Suprapubic skin (tissue), 4 donors: ENCODE measurements at regions not wholly inside any gene's neighbourhood (a gene's known extent, or its start where the extent isn't known, plus 50 kb on each side); places are given as distances from the start of the nearest gene placed in this dataset.

Experiments used
- CTCF ChIP-seq, 2 donors: fragments of 200-600 bp in 1 of 2; fragments of 450-650 bp in 1 of 2; sonication (generic) in 1 of 2; IDR thresholded peaks; one replicate each; pipeline ENCODE4 v1.5.1; 2016 to 2019; ENCODE audit warnings: antibody characterized with exemption in 2 of 2, mild to moderate bottlenecking in 1 of 2, moderate library complexity in 1 of 2
- EP300 ChIP-seq: sonication (generic); formaldehyde crosslinking; IDR thresholded peaks from one replicate; pipeline ENCODE4 v1.6.1; 2017; ENCODE audit warnings: antibody characterized with exemption
- POLR2A ChIP-seq, 2 donors: fragments of 450-650 bp; IDR thresholded peaks; one replicate each; pipeline ENCODE4 v1.6.1; 2017; ENCODE audit warnings: antibody characterized with exemption in 2 of 2, mild to moderate bottlenecking in 2 of 2, moderate library complexity in 2 of 2
- POLR2AphosphoS5 ChIP-seq, 3 donors: sonication (generic); formaldehyde crosslinking; IDR thresholded peaks; one replicate each; pipeline ENCODE4 v1.6.1; 2017; ENCODE audit warnings: antibody characterized with exemption in 3 of 3

GRCh38 chr3:87437765-87438164 lies 161.4 kb upstream of the POU1F1 start:
- TF ChIP-seq CTCF (IDR thresholded peaks at IDR 0.05) (no peak), POLR2AphosphoS5 (IDR thresholded peaks at IDR 0.05) (no peak), EP300 (no peak), POLR2A (IDR thresholded peaks at IDR 0.05) (no peak)
